Frontal cortex (tissue), 3 donors: ENCODE measurements at regions not wholly inside any gene's neighbourhood (a gene's known extent, or its start where the extent isn't known, plus 50 kb on each side); places are given as distances from the start of the nearest gene placed in this dataset.
"Not testable (repeated sequence)": the region's sequence is repeated elsewhere in the genome, so short reads cannot be mapped to it uniquely, and the experiment has no call there.

Experiments
- DNase-seq, 2 donors: peaks; one replicate each; pipeline ENCODE4 v3.0.0; 2012; ENCODE audit warnings: low spot score in 2 of 2
- FAIRE-seq: peaks from 2 replicates; lab custom pipeline; 2012; peaks lifted over from hg19 to GRCh38; lab: Jason Lieb, UNC
- donor health status: control.
- donor health status: control.
- donor health status: control.

DNA sequence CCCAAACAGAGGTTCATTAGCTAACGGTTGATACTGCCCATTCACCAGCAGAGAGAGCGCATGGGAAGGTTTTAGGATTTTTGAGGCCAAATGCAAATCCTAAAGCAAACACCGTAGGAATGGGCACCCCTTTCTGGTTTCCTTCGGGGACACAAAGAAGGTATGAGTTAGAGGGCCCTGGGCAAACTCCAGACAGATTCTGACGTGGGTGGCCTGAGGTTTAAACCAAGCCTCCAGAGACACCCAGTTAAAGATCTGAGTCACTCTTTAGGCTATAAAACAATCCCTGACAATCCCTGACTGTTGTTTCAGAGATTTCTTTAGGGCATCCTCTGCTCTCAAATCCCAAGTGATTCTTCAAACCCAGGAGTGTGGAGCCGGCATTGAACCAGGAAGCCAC lies 262.2 kb upstream of the USP9Y start:
- DNase-seq, FAIRE-seq: not testable (repeated sequence)

DNA sequence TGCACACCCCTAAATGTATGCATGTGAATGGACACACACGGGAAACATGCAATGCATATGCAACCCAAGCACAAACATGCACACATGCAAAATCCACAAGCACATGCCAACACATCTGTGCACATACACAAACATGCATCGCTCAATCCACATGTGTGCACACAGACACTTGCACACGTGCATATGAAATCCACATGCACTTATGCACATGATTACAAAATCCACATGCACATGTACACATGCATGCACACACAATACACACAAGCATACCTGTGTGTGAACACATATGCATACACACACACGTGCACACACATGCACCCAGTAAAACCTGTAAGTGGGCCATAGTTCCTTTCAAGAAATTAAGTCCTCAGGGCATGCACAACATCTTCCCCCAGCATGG lies 256.8 kb upstream of the USP9Y start:
- no peak for DNase-seq
- FAIRE-seq: no peak

DNA sequence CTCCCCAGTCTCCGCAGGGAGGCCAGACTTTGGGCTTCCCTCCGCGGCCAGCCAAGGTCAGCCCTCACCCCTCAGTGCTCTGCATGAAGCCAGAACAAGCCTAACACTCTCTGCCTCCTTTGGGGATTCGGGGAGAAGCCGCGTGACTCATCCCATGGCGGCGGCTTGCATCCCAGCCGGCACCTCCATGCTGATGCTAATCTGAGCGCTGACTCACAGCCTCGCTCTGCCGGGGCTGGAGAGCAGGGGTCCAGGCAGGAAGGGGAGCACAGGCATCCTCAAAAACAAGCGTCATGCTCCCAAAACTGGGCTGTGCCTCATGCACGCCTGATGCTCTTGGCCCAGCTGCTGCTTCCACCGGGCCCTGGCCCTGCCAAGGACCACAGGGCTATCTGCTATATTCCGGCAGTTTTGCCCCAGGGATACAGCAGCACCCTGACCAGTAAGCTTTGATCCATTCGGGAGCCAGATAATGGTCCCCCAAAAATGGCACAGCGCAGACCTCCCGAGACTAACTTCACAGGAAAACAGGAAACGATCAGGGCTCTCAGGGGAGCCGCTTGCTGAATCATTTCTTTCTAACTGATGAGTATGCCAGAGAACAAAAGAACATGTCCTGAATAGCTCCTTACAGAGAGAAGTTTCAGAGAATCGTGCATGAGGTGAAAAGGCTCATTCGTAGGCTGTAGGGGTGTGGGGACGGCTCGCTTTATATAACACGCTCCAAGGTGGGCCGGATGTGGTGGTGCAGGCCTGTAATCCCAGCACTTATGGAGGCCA lies 254.4 kb upstream of the USP9Y start:
- not testable (repeated sequence) for DNase-seq, FAIRE-seq

DNA sequence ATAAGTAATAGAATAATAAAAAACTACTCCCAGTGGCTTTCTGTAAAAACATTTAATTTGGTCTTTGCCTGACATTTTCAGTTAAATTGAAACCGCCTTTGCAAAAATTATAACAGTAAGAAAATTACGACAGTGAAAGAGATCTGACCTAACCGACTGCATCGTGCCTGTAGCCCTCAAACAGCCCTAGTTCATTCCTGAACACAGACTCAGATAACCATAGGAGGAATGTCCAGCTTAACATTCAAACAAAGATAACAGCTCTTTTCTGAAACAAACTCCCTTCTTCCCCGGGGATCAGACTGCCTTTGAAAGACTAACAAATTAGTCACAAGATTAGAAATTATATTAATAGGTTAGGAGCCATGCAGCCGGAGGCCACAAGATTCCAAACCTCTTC lies 252.5 kb upstream of the USP9Y start:
- DNase-seq, FAIRE-seq: not testable (repeated sequence)

DNA sequence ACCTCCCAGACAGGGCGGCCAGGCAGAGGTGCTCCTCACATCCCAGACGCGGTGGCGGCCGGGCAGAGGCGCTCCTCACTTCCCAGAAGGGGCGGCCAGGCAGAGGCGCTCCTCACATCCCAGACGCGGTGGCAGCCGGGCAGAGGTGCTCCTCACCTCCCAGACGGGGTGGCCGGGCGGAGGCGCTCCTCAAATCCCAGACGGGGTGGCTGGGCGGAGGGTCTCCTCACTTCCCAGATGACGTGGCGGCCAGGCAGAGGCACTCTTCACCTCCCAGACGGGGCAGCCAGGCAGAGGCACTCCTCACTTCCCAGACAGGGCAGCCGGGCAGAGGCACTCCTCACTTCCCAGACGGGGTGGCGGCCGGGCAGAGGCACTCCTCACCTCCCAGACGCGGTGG lies 247.7 kb upstream of the USP9Y start:
- not testable (repeated sequence) for FAIRE-seq, DNase-seq

DNA sequence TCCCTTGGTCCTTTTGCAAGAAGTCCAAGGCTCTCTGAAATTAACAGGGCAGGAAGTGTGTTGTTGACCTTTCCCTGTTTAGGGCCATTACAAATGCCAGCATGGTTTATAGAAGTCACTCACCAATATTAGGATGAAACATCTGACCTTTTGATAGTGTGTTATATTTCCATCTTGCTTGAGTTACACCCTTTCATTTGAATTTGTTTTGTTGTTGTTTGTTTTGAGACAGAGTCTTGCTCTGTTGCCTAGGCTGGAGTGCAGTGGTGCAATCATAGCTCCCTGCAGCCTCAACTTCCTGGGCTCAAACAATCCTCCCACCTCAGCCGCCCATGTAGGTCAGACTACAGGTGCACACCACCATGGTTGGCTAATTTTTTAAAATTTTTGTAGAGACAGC lies 241.1 kb upstream of the USP9Y start:
- DNase-seq: no peak
- FAIRE-seq: no peak

DNA sequence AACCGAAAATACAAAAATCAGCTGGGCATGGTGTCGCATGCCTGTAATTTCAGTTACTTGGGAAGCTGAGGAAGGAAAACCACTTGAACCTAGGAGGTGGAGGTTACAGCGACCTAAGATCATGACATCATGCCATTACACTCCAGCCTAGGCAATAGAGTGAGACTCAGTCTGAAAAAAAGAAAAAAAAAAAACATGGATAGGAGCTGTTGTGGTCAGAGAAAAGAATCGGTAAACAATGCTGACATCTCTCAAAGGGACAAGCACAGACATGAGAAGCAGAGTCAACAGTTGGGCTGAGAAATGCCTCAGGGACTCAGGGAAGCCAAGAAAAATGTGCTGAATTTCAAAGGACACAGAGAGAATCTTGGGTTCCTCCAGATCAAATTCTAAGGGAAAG lies 236.9 kb upstream of the USP9Y start:
- DNase-seq (no peak), FAIRE-seq (no peak)

DNA sequence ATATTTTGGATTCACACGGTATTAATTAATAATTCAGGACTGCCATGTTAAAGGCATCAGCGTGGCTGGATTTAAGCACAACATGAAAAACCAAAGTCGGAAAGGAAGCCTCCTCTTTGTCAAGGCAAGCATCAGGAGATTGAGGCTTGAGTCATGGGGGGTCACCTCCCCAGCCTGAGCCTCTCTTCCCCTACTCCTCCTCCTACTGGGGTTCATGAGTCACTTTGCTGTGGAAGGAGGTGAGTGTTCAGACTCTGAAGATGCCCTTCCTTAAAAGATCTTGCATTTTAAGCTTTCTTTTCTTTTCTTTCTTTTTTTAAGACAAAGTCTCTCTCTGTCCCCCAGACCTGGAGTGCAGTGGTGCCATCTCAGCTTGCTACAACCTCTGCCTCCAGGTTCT lies 235.3 kb upstream of the USP9Y start:
- FAIRE-seq: no peak
- DNase-seq: no peak

DNA sequence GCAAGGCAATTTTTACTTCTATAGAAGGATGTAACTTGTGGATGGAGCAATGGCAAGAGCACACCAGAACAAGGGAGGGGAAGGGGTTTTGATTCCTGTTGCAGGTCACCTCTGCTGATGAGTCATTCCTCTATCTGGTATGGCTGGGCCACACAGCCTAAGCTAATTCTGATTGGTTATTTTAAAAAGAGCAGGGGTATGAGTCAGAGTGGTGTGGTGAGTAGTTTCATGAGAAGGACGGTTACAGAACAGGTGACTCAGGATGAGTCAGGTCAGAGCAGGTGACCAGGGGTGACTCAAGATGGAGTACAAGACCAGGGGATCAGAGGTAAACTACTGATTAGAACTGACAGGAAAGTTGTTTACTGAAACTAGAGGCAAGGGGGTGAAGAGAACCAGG lies 231.9 kb upstream of the USP9Y start:
- no peak for DNase-seq
- FAIRE-seq: no peak

DNA sequence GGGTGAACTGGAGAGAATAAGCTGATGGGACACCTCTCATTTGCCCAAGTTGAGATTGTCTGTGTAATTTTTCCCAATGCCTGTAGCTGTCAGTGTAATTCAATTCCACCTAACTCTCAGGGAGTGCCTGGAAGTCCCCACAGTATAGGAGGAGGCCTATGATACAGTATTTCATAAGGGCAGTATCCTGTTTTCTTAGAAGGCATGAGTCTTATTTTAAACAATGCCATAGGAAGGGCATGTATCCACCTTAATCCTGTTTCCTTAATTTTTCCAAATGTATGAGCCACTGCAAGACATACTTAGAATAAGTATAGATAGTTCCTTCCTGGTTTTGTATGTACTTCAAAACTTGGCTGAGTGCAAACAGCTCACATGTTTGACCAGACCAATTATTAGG lies 226.6 kb upstream of the USP9Y start:
- FAIRE-seq (no peak), DNase-seq (no peak)

DNA sequence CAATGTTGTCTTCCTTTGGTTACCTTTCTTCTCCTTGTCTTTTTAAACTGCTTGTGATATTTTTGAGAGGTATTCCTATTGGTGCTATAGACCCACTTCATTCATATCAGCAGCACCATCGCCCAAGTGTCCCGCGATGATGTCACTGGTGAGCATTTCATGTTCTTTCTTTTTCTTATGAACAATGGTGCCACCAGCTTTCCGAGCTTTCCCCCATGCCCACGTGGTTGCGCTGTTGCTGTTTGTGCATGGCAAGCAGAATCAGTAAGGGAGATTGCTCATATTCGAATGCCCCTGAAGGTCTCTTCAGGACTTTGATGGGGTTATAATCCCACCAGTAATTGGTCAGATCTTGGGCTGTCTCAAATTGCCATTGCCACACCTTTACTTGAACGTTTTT lies 221.6 kb upstream of the USP9Y start:
- FAIRE-seq: no peak
- no peak for DNase-seq

DNA sequence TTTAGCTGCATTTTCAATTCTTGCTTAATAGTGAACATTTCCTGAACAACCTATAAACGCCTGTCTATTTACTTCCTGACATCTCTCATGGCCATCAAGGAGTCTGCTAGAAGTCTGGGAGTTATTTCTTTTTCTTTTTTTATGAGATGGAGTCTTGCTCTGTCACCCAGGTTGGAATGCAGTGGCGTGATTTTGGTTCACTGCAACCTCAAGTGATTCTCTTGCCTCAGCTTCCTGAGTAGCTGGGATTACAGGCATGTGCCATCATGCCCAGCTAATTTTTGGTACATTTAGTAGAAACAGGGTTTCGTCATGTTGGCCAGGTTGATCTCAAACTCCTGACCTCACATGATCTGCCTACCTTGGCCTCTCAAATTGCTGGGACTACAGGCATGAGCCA lies 217.6 kb upstream of the USP9Y start:
- FAIRE-seq: no peak

DNA sequence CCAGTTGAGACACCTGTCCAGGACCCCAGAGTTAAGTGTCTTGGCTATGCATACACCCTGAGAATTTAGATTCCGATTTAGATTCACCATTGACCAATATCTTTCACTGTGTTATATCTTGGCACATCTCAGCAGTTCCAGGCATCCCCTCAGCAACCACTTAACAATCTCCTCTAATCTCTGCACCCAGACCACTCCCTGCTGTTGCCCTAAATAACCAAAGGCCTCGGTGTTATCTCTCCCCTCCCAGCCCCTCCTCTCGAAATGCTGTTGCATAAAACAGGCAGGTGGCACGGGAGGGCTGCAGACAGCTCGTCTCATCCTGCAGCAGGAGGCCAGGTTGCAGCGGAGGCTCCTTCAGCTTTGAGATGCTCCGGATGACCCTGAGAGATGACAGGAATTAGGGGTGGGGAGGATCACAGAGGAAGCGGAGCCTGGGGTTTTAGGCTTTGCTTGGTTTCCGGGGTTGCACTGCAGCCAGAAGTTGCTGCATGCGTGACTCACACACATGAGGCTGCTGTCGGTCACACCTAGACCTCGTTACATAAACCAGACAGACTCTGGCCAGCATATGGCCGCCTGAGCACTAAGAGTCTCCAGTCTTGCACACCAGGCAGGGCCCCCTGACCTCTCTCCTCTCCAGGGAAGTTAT lies 210.3 kb upstream of the USP9Y start:
- DNase-seq (no peak), FAIRE-seq (no peak)

More for the DNA sequence above, 217.6 kb upstream of the USP9Y start:
- no peak for DNase-seq

DNA sequence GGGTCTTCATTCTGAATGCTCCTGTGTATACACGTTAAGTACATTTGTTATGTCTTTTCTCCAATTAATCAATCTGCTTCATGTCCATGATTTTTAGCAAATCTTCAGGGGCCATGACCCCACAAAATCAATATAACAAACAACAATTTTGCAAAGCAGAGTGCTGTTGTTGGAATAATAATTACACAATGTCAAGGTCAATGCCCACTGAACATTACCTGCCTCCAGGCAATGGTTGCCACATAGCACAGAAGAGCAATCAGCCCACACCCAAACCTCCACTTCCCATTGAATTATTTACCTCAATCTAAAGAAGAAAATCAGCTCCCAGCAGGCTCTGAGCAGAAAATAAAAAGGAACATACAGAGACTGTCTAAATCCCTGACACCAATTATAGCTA lies 208.8 kb upstream of the USP9Y start:
- DNase-seq (no peak), FAIRE-seq (no peak)

DNA sequence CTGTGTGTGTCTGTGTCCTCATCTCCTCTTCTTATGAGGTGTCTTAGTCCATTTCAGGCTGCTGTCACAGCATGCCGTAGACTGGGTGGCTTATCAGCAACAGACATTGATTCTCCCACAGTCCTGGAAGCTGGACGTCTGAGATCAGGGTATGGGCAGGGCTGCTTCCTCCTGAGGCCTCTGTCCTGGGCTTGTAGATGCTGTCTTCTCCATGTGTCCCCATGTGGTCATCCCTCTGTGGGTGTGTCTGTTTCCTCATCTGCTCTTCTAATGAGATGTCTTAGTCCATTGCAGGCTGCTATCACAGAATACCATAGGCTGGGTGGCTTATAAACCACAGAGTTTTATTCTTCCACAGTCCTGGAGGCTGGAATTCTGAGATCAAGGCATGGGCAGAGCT lies 205.0 kb upstream of the USP9Y start:
- no peak for FAIRE-seq

DNA sequence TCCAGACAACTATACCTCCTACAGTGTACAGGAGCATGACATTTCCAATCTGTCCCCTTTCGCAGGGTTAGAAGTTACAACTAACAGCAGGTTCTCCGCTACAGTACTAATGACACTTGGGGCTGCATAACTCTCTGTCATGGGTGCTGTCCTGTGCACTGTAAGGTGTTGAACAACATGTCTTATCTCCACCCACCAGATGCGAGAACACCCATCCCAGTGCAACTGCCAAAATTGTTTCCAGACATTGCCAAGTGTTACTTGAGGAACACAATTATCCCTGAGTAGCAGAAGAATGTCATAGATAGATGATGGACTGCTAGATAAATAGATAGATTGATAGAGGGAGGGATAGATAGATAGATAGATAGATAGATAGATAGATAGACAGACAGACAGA lies 200.9 kb upstream of the USP9Y start:
- no peak for DNase-seq
- no peak for FAIRE-seq

More for the DNA sequence above, 205.0 kb upstream of the USP9Y start:
- DNase-seq: no peak

DNA sequence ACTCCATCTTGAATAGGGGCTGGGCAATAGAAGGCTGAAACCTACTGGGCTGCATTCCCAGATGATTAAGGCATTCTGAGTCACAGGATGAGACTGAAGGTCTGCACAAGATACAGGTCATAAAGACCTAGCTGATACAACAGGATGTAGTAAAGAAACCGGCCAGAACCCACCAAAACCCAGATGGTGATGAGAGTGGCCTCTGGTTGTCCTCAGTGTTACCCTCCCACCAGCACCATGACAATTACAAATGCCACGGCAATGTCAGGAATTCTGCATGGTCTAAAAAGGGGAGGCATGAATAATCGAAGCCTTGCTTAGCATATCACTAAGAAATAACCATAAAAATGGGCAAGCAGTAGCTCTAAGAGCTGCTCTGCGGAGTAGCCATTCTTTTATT lies 197.0 kb upstream of the USP9Y start:
- DNase-seq, FAIRE-seq: not testable (repeated sequence)

DNA sequence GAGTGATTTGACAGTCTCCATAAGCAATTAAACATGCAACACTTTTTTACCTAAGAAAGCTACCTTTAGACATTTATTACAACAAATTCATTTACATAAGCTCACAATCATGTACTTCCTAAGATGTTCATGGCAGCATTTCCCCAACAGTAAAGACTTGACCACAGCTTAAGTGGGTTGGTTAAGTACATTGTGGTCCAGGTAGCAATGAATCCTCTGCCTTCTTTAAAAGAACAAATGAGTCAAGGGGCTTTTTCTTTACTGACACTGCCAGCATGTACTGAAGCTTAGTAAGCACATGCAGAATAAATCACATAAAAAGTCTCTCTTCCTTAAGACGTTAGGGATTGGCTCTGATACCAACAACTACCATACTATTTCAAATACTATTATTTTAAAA lies 183.7 kb upstream of the USP9Y start:
- DNase-seq (no peak), FAIRE-seq (no peak)

DNA sequence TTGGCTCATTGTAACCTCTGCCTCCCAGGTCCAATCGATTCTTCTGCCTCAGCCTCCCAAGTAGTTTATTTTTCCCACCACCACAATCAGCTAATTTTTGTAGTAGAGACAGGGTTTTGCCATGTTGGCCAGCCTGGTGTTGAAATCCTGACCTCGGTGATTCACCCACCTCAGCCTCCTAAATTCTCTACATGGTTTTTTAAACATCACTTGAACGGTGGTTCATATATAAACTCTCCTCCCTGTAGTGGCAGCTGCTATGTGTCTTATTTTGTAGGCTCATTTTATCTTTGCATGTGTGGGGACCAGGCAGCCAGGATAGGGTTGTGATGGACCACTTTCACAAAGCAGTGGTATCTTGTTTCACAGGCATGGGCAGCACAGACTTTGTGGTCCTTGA lies 175.8 kb upstream of the USP9Y start:
- FAIRE-seq (no peak), DNase-seq (no peak)

DNA sequence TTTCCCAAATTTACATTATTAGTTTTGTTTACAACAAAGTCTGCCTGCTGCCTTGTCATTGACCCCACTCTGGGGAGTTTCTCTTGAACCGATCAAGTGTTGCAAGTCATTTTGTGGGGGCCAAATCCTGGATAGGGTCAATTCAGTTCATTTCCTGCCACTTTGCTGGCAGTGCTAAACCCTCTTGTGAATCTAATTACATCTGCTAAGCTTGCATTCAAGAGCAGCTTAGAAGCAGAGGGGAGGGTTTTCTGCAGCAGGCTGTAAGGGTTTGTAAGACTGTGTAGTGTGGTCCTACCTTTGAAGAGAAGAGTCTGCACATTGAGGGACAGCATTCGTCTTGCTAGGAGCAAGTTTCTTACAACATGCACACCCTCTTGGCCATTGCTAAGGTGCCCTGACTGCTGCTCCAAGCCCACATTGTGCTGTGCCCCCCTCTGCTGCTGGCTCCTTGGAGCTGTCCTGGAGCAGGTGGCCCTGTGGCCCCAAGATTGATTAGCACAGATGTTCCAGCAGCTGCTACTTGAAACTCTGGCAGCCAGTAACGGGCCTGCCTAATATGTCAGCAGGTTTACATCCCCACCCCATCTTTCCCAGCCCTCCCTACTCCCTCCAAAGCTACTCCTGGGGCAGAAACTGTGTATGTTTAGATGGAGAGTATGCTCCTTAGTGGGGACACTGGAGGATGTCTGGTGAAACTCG lies 174.5 kb upstream of the USP9Y start:
- no peak for DNase-seq
- no peak for FAIRE-seq

DNA sequence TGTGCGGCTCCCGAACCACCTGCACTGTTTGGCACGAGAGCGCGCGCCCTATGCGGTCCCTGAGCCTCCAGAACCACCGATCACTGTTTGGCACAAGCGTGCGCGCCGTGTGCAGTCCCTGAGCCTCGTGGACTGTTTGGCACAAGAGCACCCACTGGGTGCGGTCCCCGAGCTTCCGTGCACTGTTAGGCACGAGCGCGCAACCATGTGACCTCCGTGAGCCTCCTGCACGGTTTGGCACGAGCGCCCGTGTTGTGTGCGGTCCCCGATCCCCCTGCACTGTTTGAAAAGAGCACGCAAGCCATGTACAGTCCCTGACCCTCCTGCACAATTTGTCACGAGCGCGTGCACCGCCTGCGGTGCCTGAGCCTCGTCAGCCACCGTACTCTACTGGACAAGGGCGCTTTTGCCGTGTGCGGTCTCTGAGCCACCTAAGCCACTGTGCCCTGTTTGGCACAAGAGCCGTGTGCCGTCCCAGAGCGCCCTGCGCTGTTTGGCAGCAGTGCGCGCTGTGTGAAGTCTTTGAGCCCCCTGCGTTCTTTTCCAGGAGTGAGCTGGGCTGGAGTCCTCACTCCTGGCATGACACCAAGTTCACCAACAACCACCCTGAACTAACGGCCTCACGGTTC lies 163.7 kb upstream of the USP9Y start:
- no peak for DNase-seq
- FAIRE-seq: no peak
